Left ventricle myocardium inferior (tissue), 1 donor: ENCODE measurements at regions not wholly inside any gene's neighbourhood (a gene's known extent, or its start where the extent isn't known, plus 50 kb on each side); places are given as distances from the start of the nearest gene placed in this dataset.

Source experiments
- DNase-seq: peaks from one replicate; pipeline ENCODE4 v3.0.0-alpha.2; 2020
- H3K27ac ChIP-seq: fragments of 200-600 bp; replicated peaks from 2 replicates; pipeline ENCODE4 v1.8.0; 2021
- H3K27me3 ChIP-seq: fragments of 200-600 bp; 2 replicates; pipeline ENCODE4 v1.8.0; 2021; ENCODE audit warnings: low read depth
- H3K36me3 ChIP-seq: fragments of 200-600 bp; 2 replicates; pipeline ENCODE4 v1.8.0; 2021
- H3K4me1 ChIP-seq: fragments of 200-600 bp; 2 replicates; pipeline ENCODE4 v1.8.0; 2021
- H3K4me3 ChIP-seq: fragments of 200-600 bp; 2 replicates; pipeline ENCODE4 v1.8.0; 2021; ENCODE audit warnings: mild to moderate bottlenecking, moderate library complexity
- H3K9me3 ChIP-seq: fragments of 200-600 bp; replicated peaks from 2 replicates; pipeline ENCODE4 v1.8.0; 2021
- CTCF ChIP-seq: fragments of 200-600 bp; IDR thresholded peaks from 2 replicates; pipeline ENCODE4 v1.8.0; 2021; ENCODE audit warnings: antibody characterized with exemption, mild to moderate bottlenecking, borderline replicate concordance
- intact Hi-C: fragments of 100-400 bp; cut with micrococcal nuclease; formaldehyde crosslinking; loops from one replicate; pipeline ENCODE4 v1.11.0; 2022
- donor health status: DM: no; HTN: yes; CAD: no; lungs with severe emphysema.

GRCh38 chr2:109702250-109702985 is 88.3 kb downstream of the SOWAHC start:
- no peaks in the 10 kb centered on the region for H3K36me3 ChIP-seq
- H3K27me3 ChIP-seq: no peaks in the 10 kb centered on the region
- no peak overlapping the region for H3K27ac ChIP-seq
- no peak overlapping the region for H3K4me3 ChIP-seq
- H3K9me3 ChIP-seq: no peaks in the 10 kb centered on the region
- TF ChIP-seq CTCF: no peak
- intact Hi-C loops: no loop called here
- peaks cover 26% of the 10 kb centered on the region for H3K4me1 ChIP-seq
- no peak for DNase-seq

DNA sequence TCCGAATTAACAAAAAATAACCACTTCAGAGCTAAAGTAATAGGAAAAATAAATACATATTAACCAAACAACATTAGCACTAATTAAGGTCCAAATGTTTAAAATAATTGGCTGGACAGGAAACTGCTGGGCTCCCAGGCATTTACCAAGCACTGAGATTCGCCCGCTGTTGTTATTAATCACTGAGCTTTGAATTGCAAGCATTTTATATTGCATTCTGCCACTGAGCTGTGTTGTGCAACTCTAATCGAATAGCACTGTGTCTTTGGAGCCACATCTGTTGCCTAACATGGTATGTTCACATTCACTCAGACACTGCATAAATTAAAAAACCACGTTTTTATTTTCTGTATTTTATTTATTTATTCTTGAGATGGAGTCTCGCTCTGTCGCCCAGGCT is 88.9 kb downstream of the SOWAHC start:
- Histone ChIP-seq H3K27me3 (no peaks in the 10 kb centered on the region), H3K4me1 (peaks cover 26% of the 10 kb centered on the region), H3K36me3 (no peaks in the 10 kb centered on the region), H3K9me3 (no peaks in the 10 kb centered on the region), H3K4me3 (no peak overlapping the region), H3K27ac (no peak overlapping the region)
- DNase-seq: no peak
- intact Hi-C loops: no loop called here
- no peak for TF ChIP-seq CTCF

DNA sequence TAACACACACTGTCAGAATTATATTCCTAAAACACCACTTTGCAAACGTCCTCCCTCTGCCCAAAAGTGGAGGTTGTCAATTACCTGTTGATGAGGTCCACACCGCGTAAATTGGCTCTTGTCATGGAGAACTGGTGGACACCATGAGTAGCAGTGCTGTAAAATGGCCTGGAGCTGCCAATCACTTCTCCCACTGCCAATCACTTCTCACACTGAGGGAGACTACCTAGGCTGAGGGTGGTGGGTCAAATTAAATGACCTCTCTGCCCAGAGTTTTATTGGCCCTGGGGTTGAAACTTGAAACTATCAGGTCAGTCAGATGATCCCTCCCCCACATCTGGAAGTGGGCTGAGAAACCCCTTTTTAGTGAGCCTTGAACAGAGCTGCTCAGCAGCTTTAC is 89.6 kb downstream of the SOWAHC start:
- H3K27ac ChIP-seq: no peak overlapping the region
- intact Hi-C loops: no loop called here
- H3K36me3 ChIP-seq: no peaks in the 10 kb centered on the region
- no peak for DNase-seq
- H3K27me3 ChIP-seq: no peaks in the 10 kb centered on the region
- TF ChIP-seq CTCF: no peak
- H3K4me1 ChIP-seq: peaks cover 25% of the 10 kb centered on the region
- H3K4me3 ChIP-seq: no peak overlapping the region
- no peaks in the 10 kb centered on the region for H3K9me3 ChIP-seq

DNA sequence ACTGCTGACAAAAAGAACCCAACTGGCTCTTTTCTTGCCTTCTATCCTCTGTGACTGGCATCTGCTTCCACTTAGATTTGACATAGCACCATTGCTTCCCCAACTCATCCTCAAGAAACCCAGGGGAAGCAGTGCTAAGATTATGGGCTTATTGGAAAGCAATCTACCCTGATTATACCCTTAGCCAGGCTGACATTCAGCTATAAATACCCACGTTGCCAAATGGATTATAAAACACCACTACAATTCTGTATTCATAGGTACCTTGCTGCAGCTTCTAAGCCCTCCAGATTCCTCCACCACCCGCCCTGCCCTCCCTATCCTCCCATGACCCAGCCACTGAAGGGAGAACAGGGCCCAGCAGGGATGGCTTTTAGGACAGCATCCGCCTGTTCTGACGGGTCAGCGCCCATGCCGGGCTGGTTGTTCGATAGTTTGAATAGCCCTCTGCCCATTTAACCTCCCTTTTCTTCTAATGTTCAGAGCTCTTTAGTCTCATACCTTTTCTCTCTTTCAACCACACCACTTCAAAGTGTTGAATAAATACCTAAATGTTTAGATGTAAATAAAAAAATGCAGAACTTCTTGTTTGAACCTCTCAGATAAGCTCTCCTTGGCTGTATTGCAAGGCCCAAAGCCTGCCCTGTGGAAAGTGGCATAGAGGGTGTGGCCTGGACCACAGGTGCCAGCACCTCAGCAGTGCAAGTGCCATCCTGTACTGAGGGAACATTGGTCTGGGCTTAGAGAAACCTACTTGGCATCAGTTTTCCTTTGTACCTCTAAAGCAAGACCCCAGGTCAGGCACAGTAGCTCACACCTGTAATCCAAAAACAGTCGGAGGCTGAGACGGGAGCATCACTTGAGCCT is 86.6 kb upstream of the RGPD5 start:
- no peak for DNase-seq
- H3K27me3 ChIP-seq: no peaks in the 10 kb centered on the region
- TF ChIP-seq CTCF: no peak
- intact Hi-C loops: no loop called here
- H3K4me3 ChIP-seq: no peak overlapping the region
- H3K9me3 ChIP-seq: no peaks in the 10 kb centered on the region
- no peak overlapping the region for H3K27ac ChIP-seq
- no peaks in the 10 kb centered on the region for H3K36me3 ChIP-seq
- no peaks in the 10 kb centered on the region for H3K4me1 ChIP-seq

DNA sequence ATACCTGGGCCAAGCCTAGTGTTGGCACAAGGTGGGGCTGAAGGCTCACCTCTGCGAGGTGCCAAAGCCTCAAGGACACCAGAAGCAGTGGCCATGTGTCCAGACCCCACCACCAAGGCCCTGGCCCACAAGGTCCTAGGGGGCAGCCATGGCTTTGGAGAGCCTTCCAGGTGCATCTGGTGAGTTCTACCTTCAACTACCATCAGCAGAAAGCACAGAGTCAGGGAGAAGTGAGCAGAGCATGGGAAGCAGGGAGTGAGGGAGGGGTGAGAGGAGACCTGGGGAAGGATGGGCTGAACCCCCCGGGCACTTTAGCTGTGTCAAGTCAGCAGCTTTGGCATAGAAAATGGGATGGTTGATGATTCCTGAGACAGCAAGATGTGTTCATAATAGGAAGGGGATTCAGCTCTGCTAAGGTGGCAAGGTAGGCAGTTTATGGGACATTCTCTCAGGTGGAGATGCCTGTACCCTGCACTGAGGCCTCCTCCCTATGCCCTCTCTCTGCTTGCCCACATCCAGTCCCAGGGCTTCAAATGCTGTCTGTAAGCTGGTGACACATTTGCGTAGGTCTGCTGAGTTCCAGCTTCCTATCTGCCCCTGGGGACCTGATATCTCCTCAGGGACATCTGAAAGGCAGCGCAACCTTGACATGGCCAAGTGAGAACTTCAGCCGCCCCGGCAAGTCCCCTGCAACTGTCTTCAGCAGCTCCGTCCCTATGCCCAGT is 83.4 kb upstream of the RGPD5 start:
- intact Hi-C loops: no loop called here
- H3K27ac ChIP-seq: no peak overlapping the region
- no peaks in the 10 kb centered on the region for H3K9me3 ChIP-seq
- no peak overlapping the region for H3K4me3 ChIP-seq
- H3K27me3 ChIP-seq: no peaks in the 10 kb centered on the region
- no peaks in the 10 kb centered on the region for H3K4me1 ChIP-seq
- H3K36me3 ChIP-seq: no peaks in the 10 kb centered on the region
- no peak for DNase-seq
- TF ChIP-seq CTCF: no peak
